Fibroblast of lung (primary cell): ENCODE measurements at regions not wholly inside any gene's neighbourhood (a gene's known extent, or its start where the extent isn't known, plus 50 kb on each side); places are given as distances from the start of the nearest gene placed in this dataset.

Source experiments
- EZH2 ChIP-seq: IDR thresholded peaks from 2 replicates; pipeline ENCODE4 v1.5.1; 2012; ENCODE audit warnings: low read length, control low read depth, mild to moderate bottlenecking; ENCODE audit errors: missing control alignments
- TF ChIP-seq, protein P1 (sequence below), 2 donors: IDR thresholded peaks in 1 of 2; conservative IDR thresholded peaks in 1 of 2; 1 replicate in 1 of 2; 2 replicates in 1 of 2; pipeline ENCODE4 v1.5.1; 2011 to 2012; ENCODE audit warnings: low read length in 2 of 2, control low read depth in 1 of 2, inconsistent platforms in 1 of 2, low read depth in 1 of 2, mild to moderate bottlenecking in 1 of 2

DNA sequence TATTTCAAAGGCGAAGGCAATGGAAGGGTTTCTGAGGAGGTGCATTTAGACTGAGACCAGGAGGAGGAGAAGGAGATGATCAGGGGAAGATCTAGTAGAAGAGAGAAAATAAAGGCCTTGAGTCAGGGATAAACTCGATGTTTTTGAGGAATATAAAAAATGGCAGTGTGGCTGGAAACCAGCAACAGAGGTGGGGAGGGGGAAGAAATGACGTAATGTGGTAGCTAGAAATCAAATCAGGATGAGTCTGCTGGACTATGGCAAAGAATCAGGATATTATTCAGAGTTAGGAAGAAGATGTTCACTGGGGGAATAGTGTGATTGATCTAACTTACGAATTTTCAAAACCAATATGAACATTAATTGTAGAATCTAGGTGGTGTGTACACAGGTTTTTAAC lies 1673.9 kb upstream of the WWC1 start:
- TF ChIP-seq, protein P1, sequence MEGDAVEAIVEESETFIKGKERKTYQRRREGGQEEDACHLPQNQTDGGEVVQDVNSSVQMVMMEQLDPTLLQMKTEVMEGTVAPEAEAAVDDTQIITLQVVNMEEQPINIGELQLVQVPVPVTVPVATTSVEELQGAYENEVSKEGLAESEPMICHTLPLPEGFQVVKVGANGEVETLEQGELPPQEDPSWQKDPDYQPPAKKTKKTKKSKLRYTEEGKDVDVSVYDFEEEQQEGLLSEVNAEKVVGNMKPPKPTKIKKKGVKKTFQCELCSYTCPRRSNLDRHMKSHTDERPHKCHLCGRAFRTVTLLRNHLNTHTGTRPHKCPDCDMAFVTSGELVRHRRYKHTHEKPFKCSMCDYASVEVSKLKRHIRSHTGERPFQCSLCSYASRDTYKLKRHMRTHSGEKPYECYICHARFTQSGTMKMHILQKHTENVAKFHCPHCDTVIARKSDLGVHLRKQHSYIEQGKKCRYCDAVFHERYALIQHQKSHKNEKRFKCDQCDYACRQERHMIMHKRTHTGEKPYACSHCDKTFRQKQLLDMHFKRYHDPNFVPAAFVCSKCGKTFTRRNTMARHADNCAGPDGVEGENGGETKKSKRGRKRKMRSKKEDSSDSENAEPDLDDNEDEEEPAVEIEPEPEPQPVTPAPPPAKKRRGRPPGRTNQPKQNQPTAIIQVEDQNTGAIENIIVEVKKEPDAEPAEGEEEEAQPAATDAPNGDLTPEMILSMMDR (conservative IDR thresholded peaks at IDR 0.05 in 1 of 2, IDR thresholded peaks at IDR 0.05 in 1 of 2; ENCODE audit: low read depth in 1 of 2, low read length in 2 of 2): no peak
- no peak for TF ChIP-seq EZH2
